Progenitor cell of endocrine pancreas (in vitro differentiated cells): ENCODE measurements at regions not wholly inside any gene's neighbourhood (a gene's known extent, or its start where the extent isn't known, plus 50 kb on each side); places are given as distances from the start of the nearest gene placed in this dataset.

ENCODE experiments used
- DNase-seq: peaks from one replicate; pipeline ENCODE4 v3.0.0; 2021; ENCODE audit warnings: low spot score; ENCODE audit not compliant: unreplicated experiment
- H3K27ac Mint-ChIP-seq: 2 replicates; pipeline ENCODE4 v1.8.0; 2021; ENCODE audit warnings: mild to moderate bottlenecking, moderate library complexity, mixed read lengths
- H3K27me3 Mint-ChIP-seq: 2 replicates; pipeline ENCODE4 v1.8.0; 2021; ENCODE audit warnings: mixed read lengths
- H3K36me3 Mint-ChIP-seq: 2 replicates; pipeline ENCODE4 v1.8.0; 2022; ENCODE audit warnings: mixed read lengths; ENCODE audit not compliant: insufficient read depth
- H3K4me1 Mint-ChIP-seq: 2 replicates; pipeline ENCODE4 v1.8.0; 2021; ENCODE audit warnings: low read depth, mixed read lengths
- H3K4me3 Mint-ChIP-seq: 2 replicates; pipeline ENCODE4 v1.8.0; 2021; ENCODE audit warnings: low read depth, mild to moderate bottlenecking, moderate library complexity, mixed read lengths
- H3K9me3 Mint-ChIP-seq: 2 replicates; pipeline ENCODE4 v1.8.0; 2021; ENCODE audit warnings: low read depth, mixed read lengths
- CTCF ChIP-seq: fragments of 200-600 bp; sonication (generic); IDR thresholded peaks from one replicate; pipeline ENCODE4 v1.5.0; 2021; ENCODE audit warnings: antibody characterized with exemption, mild to moderate bottlenecking; ENCODE audit not compliant: unreplicated experiment

GRCh38 chr6:839201-839600, 146.3 kb upstream of the EXOC2 start:
- H3K27me3 Mint-ChIP-seq: no peaks in the 10 kb centered on the region
- no peaks in the 10 kb centered on the region for H3K36me3 Mint-ChIP-seq
- no peak overlapping the region for H3K4me3 Mint-ChIP-seq
- H3K4me1 Mint-ChIP-seq: peaks cover 1% of the 10 kb centered on the region
- peaks cover 13% of the 10 kb centered on the region for H3K9me3 Mint-ChIP-seq
- no peak overlapping the region for H3K27ac Mint-ChIP-seq
- TF ChIP-seq CTCF: no peak
- DNase-seq: no peak

- no peak for TF ChIP-seq CTCF
- Mint-ChIP-seq H3K27ac (no peak overlapping the region), H3K9me3 (peaks cover 15% of the 10 kb centered on the region), H3K4me3 (no peak overlapping the region), H3K4me1 (peaks cover 1% of the 10 kb centered on the region), H3K36me3 (no peaks in the 10 kb centered on the region), H3K27me3 (no peaks in the 10 kb centered on the region)
- no peak for DNase-seq
These were observed 144.4 kb upstream of the EXOC2 start for GRCh38 chr6:837380-837779.

GRCh38 chr6:836276-836853, 143.4 kb upstream of the EXOC2 start:
- Mint-ChIP-seq H3K4me1 (peaks cover 1% of the 10 kb centered on the region), H3K36me3 (no peaks in the 10 kb centered on the region), H3K9me3 (peaks cover 18% of the 10 kb centered on the region), H3K4me3 (no peak overlapping the region), H3K27ac (no peak overlapping the region), H3K27me3 (no peaks in the 10 kb centered on the region)
- no peak for DNase-seq
- no peak for TF ChIP-seq CTCF

GRCh38 chr6:835476-836160, 142.7 kb upstream of the EXOC2 start:
- H3K9me3 Mint-ChIP-seq: peaks cover 17% of the 10 kb centered on the region
- H3K4me1 Mint-ChIP-seq: peaks cover 1% of the 10 kb centered on the region
- no peaks in the 10 kb centered on the region for H3K36me3 Mint-ChIP-seq
- DNase-seq: no peak
- no peak overlapping the region for H3K4me3 Mint-ChIP-seq
- H3K27me3 Mint-ChIP-seq: peaks cover under 1% of the 10 kb centered on the region
- H3K27ac Mint-ChIP-seq: no peak overlapping the region
- TF ChIP-seq CTCF: no peak

GRCh38 chr6:834866-835265, 141.9 kb upstream of the EXOC2 start:
- no peak for TF ChIP-seq CTCF
- H3K4me1 Mint-ChIP-seq: peaks cover 1% of the 10 kb centered on the region
- H3K27me3 Mint-ChIP-seq: peaks cover 2% of the 10 kb centered on the region
- H3K9me3 Mint-ChIP-seq: peaks cover 14% of the 10 kb centered on the region
- H3K36me3 Mint-ChIP-seq: no peaks in the 10 kb centered on the region
- H3K27ac Mint-ChIP-seq: no peak overlapping the region
- DNase-seq: no peak
- no peak overlapping the region for H3K4me3 Mint-ChIP-seq
